ENCODE measurements at regions not wholly inside any gene's neighbourhood (a gene's known extent, or its start where the extent isn't known, plus 50 kb on each side); places are given as distances from the start of the nearest gene placed in this dataset.

DNA sequence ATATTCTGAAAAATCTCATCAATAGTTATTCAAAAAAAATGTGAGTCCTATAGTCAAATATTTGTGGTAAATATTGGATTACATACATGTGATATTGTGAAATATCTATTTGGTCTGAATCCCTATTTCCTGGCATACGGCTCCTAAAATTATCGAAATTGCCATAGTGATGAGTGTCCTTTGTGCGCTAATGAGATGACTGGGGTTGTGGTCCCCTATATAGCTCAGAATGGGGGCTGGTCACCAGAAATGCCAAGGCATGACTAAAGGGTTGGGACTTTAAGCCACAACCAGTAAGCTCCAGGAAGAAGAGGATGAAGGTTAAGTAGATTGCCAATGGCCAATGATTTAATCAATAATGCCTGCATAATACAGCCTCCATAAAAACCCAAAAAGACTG is 610.2 kb upstream of the CHRM3 start:
- CTCF ChIA-PET, result no interaction called here
- POLR2A ChIA-PET, result no interaction called here
- Mint-ChIP-seq H3K4me1 (no peaks in the 10 kb centered on the region), H3K36me3 (ENCODE audit: low read depth) (no peaks in the 10 kb centered on the region), H3K27ac (no peak overlapping the region), H3K27me3 (no peaks in the 10 kb centered on the region), H3K4me3 (no peak overlapping the region), H3K9me3 (ENCODE audit: low read depth) (peaks cover 10% of the 10 kb centered on the region)
- ATAC-seq (no peak), DNase-seq (no peak)
- intact Hi-C loops (cut with DNase I, micrococcal nuclease), result no loop called here

DNA sequence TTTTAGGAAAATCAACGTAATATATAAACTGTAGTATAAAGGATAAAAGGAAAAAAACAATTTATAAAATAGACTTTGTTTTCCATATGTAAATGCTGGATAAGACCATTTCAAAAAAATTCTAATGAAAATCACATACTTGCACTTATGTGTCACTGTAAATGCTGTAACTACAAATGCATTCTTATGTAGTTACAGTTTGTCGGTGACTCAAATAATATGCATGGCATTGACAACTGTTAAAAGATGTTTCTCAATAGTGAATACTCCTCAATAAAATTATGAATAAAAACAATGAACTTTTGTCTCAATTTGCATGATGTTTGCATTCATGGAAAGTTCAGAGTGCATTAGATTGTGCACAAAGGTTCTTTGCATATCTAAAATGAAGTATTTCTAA is 614.0 kb upstream of the CHRM3 start:
- intact Hi-C loops (cut with DNase I, micrococcal nuclease), result no loop called here
- DNase-seq, result no peak
- H3K36me3 Mint-ChIP-seq (ENCODE audit: low read depth), result no peaks in the 10 kb centered on the region
- H3K27me3 Mint-ChIP-seq, result no peaks in the 10 kb centered on the region
- no peak for ATAC-seq
- ChIA-PET CTCF (no interaction called here), POLR2A (no interaction called here)
- H3K4me3 Mint-ChIP-seq, result no peak overlapping the region
- H3K9me3 Mint-ChIP-seq (ENCODE audit: low read depth), result peaks cover 11% of the 10 kb centered on the region
- H3K4me1 Mint-ChIP-seq, result no peaks in the 10 kb centered on the region
- H3K27ac Mint-ChIP-seq, result no peak overlapping the region

- DNase-seq, result no peak
- Mint-ChIP-seq H3K27ac (no peak overlapping the region), H3K36me3 (ENCODE audit: low read depth) (no peaks in the 10 kb centered on the region), H3K27me3 (no peaks in the 10 kb centered on the region), H3K9me3 (ENCODE audit: low read depth) (peaks cover 27% of the 10 kb centered on the region), H3K4me1 (no peaks in the 10 kb centered on the region), H3K4me3 (no peak overlapping the region)
- CTCF ChIA-PET, result no interaction called here
- POLR2A ChIA-PET, result no interaction called here
- ATAC-seq, result no peak
- intact Hi-C loops (cut with DNase I, micrococcal nuclease), result no loop called here
These were observed 619.0 kb upstream of the CHRM3 start for GRCh38 chr1:238767321-238767720.

DNA sequence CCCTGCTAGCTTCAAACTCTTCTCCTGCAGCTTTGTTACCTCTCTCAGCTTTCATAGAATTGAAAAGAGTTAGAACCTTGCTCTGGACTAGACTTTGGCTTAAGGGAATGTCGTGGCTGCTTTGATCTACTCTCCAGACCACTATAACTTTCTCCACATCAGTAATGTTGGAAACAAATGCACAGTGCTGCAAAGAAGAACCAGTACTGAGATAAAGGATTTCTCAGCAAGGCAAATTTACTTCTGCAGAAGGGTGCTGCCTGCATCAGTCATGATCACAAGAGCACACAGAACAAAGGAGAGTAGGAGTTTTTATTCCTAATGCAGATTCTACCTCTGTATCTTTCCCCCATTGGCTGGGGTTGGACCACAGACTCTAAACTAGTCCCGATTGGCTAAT is 621.6 kb upstream of the CHRM3 start:
- Mint-ChIP-seq H3K27me3 (no peaks in the 10 kb centered on the region), H3K27ac (no peak overlapping the region), H3K4me3 (no peak overlapping the region), H3K36me3 (ENCODE audit: low read depth) (no peaks in the 10 kb centered on the region), H3K4me1 (no peaks in the 10 kb centered on the region), H3K9me3 (ENCODE audit: low read depth) (peaks cover 25% of the 10 kb centered on the region)
- ChIA-PET CTCF (no interaction called here), POLR2A (no interaction called here)
- ATAC-seq (no peak), DNase-seq (no peak)
- intact Hi-C loops (cut with DNase I, micrococcal nuclease), result no loop called here

DNA sequence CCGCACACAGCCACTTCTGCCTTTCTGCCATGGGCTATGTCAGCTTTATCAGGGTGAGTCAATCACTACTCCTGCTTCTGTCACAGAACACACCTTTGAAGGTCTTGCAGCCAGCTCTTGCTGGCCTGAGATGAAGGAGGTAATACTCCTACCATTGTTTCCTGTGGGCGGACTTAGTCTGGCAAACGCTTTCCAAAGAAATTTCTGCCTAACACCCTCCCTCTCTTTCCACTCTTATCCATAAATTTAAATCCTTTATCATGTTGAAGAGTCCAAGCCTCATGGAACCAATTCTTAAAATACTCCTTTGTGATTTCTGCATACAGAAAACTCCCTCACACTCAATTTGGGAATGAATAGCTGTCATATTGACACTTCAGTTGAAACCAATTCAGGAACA is 633.1 kb upstream of the CHRM3 start:
- Mint-ChIP-seq H3K4me1 (no peaks in the 10 kb centered on the region), H3K4me3 (no peak overlapping the region), H3K27me3 (no peaks in the 10 kb centered on the region), H3K36me3 (ENCODE audit: low read depth) (no peaks in the 10 kb centered on the region), H3K27ac (no peak overlapping the region), H3K9me3 (ENCODE audit: low read depth) (peaks cover 4% of the 10 kb centered on the region)
- ATAC-seq, result no peak
- ChIA-PET POLR2A (no interaction called here), CTCF (interaction anchor here (1.5 kb wide), 1 partner anchor 16 kb away, joined by 3 read pairs; no protein-coding TSS in a partner anchor)
- intact Hi-C loops (cut with DNase I, micrococcal nuclease), result no loop called here
- no peak for DNase-seq

GRCh38 chr1:238752327-238752726 is 634.0 kb upstream of the CHRM3 start:
- Mint-ChIP-seq H3K4me1 (no peaks in the 10 kb centered on the region), H3K27me3 (no peaks in the 10 kb centered on the region)
- POLR2A ChIA-PET, result no interaction called here

GRCh38 chr1:238745069-238745468 is 641.3 kb upstream of the CHRM3 start:
- ChIA-PET CTCF (no interaction called here), POLR2A (interaction anchor here (0.7 kb wide), 1 partner anchor 362 kb away, joined by 3 read pairs; no protein-coding TSS in a partner anchor)
- intact Hi-C loops (cut with DNase I, micrococcal nuclease), result no loop called here
- ATAC-seq, result no peak
- Mint-ChIP-seq H3K27me3 (no peaks in the 10 kb centered on the region), H3K36me3 (ENCODE audit: low read depth) (no peaks in the 10 kb centered on the region), H3K9me3 (ENCODE audit: low read depth) (peaks cover 5% of the 10 kb centered on the region), H3K27ac (no peak overlapping the region), H3K4me1 (no peaks in the 10 kb centered on the region), H3K4me3 (no peak overlapping the region)
- no peak for DNase-seq

More at GRCh38 chr1:238752327-238752726, 634.0 kb upstream of the CHRM3 start:
- no peak for ATAC-seq
- intact Hi-C loops (cut with DNase I, micrococcal nuclease), result no loop called here
- H3K4me3 Mint-ChIP-seq, result no peak overlapping the region
- no peak for DNase-seq
- CTCF ChIA-PET, result interaction anchor here (1.5 kb wide), 1 partner anchor 17 kb away, joined by 3 read pairs; no protein-coding TSS in a partner anchor
- H3K9me3 Mint-ChIP-seq (ENCODE audit: low read depth), result peaks cover 7% of the 10 kb centered on the region
- H3K36me3 Mint-ChIP-seq (ENCODE audit: low read depth), result no peaks in the 10 kb centered on the region
- H3K27ac Mint-ChIP-seq, result no peak overlapping the region

GRCh38 chr1:238738892-238739291 is 647.5 kb upstream of the CHRM3 start:
- no peak for ATAC-seq
- H3K27ac Mint-ChIP-seq, result no peak overlapping the region
- H3K27me3 Mint-ChIP-seq, result no peaks in the 10 kb centered on the region
- intact Hi-C loops (cut with DNase I, micrococcal nuclease), result no loop called here
- ChIA-PET CTCF (no interaction called here), POLR2A (no interaction called here)
- H3K4me1 Mint-ChIP-seq, result no peaks in the 10 kb centered on the region
- no peak for DNase-seq
- H3K9me3 Mint-ChIP-seq (ENCODE audit: low read depth), result no peaks in the 10 kb centered on the region
- no peaks in the 10 kb centered on the region for H3K36me3 Mint-ChIP-seq (ENCODE audit: low read depth)
- H3K4me3 Mint-ChIP-seq, result no peak overlapping the region

DNA sequence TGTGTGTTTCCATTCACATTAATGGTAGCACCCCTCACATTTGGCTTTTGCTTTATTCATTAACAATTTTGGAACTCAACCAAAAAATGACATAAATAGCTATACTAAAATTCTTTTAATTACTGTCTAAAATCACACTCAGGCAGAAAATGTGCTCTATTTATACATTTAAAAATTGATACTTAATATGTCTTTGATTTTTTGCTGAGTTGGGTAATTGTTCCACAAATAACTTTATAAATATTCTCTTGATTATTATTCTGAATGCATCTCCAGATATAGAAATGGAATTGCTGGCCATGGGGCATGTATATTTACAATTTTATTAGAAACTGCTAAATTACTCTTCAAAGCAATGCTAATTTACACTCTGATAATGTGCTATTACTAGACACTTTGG is 658.7 kb upstream of the CHRM3 start:
- ATAC-seq (no peak), DNase-seq (no peak)
- H3K4me3 Mint-ChIP-seq, result no peak overlapping the region
- H3K36me3 Mint-ChIP-seq (ENCODE audit: low read depth), result no peaks in the 10 kb centered on the region
- no peaks in the 10 kb centered on the region for H3K9me3 Mint-ChIP-seq (ENCODE audit: low read depth)
- ChIA-PET CTCF (no interaction called here), POLR2A (no interaction called here)
- intact Hi-C loops (cut with DNase I, micrococcal nuclease), result no loop called here
- H3K27me3 Mint-ChIP-seq, result no peaks in the 10 kb centered on the region
- no peaks in the 10 kb centered on the region for H3K4me1 Mint-ChIP-seq
- H3K27ac Mint-ChIP-seq, result no peak overlapping the region

GRCh38 chr1:238722812-238723211 is 663.6 kb upstream of the CHRM3 start:
- no peaks in the 10 kb centered on the region for H3K36me3 Mint-ChIP-seq (ENCODE audit: low read depth)
- ATAC-seq, result no peak
- CTCF ChIA-PET, result no interaction called here

DNA sequence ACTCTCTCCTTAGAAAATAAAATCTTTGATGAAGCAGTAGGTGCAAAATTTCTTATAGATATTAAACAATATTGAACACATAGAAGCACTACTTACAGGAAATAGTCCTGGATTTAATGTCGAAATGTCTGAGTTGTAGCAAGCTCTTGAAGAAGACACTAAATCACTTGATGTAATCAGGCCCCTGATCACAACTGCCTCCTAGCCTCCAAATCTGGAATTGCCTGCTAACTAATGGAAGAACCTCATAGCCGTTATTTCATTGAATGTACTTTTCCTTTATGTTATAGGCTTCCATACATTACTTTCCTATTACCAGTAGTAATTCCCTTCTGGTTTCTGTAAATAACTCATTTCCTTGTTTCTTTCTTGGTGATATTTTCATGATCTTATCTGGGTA is 675.7 kb upstream of the CHRM3 start:
- no peaks in the 10 kb centered on the region for H3K9me3 Mint-ChIP-seq (ENCODE audit: low read depth)
- H3K27ac Mint-ChIP-seq, result no peak overlapping the region
- no peaks in the 10 kb centered on the region for H3K4me1 Mint-ChIP-seq
- ChIA-PET CTCF (no interaction called here), POLR2A (no interaction called here)
- DNase-seq (no peak), ATAC-seq (no peak)
- H3K4me3 Mint-ChIP-seq, result no peak overlapping the region
- H3K27me3 Mint-ChIP-seq, result no peaks in the 10 kb centered on the region
- intact Hi-C loops (cut with DNase I, micrococcal nuclease), result no loop called here
- H3K36me3 Mint-ChIP-seq (ENCODE audit: low read depth), result no peaks in the 10 kb centered on the region

More at GRCh38 chr1:238722812-238723211, 663.6 kb upstream of the CHRM3 start:
- no peak overlapping the region for H3K27ac Mint-ChIP-seq
- POLR2A ChIA-PET, result no interaction called here
- no peaks in the 10 kb centered on the region for H3K4me1 Mint-ChIP-seq
- no peak for DNase-seq
- H3K27me3 Mint-ChIP-seq, result no peaks in the 10 kb centered on the region
- H3K9me3 Mint-ChIP-seq (ENCODE audit: low read depth), result peaks cover 2% of the 10 kb centered on the region
- intact Hi-C loops (cut with DNase I, micrococcal nuclease), result no loop called here
- no peak overlapping the region for H3K4me3 Mint-ChIP-seq

DNA sequence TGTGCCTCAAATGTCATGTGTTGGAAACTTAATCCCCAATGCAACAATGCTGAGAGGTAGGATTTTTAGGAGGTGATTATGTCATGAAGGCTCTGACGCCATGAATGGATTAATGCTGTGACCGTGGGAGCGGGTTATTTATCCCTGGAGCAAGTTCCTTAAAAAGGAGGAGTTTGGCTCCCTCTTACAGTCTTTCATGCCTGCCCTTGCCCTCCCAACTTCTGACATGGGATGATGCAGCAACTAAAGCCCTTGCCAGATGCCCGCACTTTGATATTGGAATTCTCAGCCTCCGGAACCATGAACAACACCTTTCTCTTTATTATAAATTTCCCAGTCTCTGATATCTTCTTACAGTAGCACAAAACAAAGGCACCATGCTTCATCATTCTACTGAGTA is 685.3 kb upstream of the CHRM3 start:
- DNase-seq (no peak), ATAC-seq (no peak)
- no peak overlapping the region for H3K27ac Mint-ChIP-seq
- no peaks in the 10 kb centered on the region for H3K27me3 Mint-ChIP-seq
- ChIA-PET POLR2A (no interaction called here), CTCF (no interaction called here)
- intact Hi-C loops (cut with DNase I, micrococcal nuclease), result no loop called here
- no peaks in the 10 kb centered on the region for H3K4me1 Mint-ChIP-seq
- peaks cover 8% of the 10 kb centered on the region for H3K9me3 Mint-ChIP-seq (ENCODE audit: low read depth)
- H3K36me3 Mint-ChIP-seq (ENCODE audit: low read depth), result no peaks in the 10 kb centered on the region
- H3K4me3 Mint-ChIP-seq, result no peak overlapping the region

GRCh38 chr1:238690415-238690814 is 696.0 kb upstream of the CHRM3 start:
- CTCF ChIA-PET, result no interaction called here
- DNase-seq (no peak), ATAC-seq (no peak)
- H3K27ac Mint-ChIP-seq, result no peak overlapping the region
- H3K27me3 Mint-ChIP-seq, result no peaks in the 10 kb centered on the region
- no peaks in the 10 kb centered on the region for H3K4me1 Mint-ChIP-seq
- H3K9me3 Mint-ChIP-seq (ENCODE audit: low read depth), result peaks cover 5% of the 10 kb centered on the region
- H3K4me3 Mint-ChIP-seq, result no peak overlapping the region
- POLR2A ChIA-PET, result no interaction called here
- no peaks in the 10 kb centered on the region for H3K36me3 Mint-ChIP-seq (ENCODE audit: low read depth)
- intact Hi-C loops (cut with DNase I, micrococcal nuclease), result loop anchor here in 1 of 2 experiments (5.0 kb wide), 1 partner anchor 1153 kb away; no protein-coding TSS in a partner anchor
